SKM-1 (cell line): ENCODE measurements at regions not wholly inside any gene's neighbourhood (a gene's known extent, or its start where the extent isn't known, plus 50 kb on each side); places are given as distances from the start of the nearest gene placed in this dataset.
"Not testable (repeated sequence)": the region's sequence is repeated elsewhere in the genome, so short reads cannot be mapped to it uniquely, and the experiment has no call there.

ENCODE experiments used
- DNase-seq: peaks from one replicate; lab custom pipeline; 2025; ENCODE audit not compliant: unreplicated experiment; lab: John Stamatoyannopoulos, UW

DNA sequence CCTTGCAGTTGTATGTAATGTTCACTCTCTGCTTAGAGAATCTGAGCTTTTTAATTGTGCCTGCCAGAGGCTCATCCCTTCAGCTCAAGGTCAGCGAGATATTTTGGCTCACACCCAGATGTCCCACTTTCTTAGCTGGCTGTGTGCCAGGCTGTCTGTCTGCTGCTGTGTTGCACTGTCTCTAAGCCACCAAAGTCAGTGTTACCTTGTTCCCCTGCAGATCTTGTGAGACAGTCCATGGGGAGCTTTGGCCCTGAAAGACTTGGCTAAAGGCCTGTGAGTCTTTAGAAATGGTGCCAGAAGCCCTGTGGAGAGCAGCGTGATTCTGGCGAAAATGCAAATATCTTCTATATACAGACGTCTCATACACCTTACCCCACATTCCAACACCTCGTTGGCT, 293.7 kb downstream of the TTC6 start:
- no peak for DNase-seq

DNA sequence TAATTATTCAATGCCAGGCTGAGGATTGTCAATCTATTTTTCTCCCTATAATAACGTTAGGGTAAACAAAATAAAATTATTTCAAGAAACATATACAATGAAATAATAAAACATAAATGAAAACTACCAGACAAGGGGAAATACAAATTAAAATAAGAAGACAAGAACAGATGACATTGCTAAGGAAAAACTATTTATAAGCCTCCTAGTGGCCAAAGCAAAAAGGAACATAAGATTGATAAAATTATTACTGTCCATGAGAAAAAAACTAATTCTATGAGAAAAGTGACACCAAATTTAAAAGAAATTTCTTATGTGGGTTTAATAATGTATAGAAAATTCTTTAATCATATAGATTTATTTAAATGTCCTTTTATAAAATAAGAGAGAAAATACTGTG, 294.7 kb downstream of the TTC6 start:
- no peak for DNase-seq

DNA sequence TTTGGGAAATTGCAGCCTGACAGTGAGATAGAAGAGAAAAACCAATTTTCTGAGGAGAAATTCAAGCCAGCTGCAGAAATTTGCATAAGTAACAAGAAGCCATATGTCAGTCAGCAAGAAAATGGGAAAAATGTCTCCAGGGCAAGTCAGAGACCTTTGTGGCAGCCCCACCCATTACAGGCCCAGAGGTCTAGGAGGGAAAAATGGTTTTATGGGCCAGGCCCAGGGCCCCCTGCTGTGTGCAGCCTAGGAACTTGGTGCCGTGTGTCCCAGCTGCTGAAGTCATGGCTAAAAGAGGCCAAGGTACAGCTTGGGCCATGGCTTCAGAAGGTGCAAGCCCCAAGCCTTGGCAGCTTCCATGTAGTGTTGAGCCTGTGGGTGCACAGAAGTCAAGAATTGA, 296.1 kb downstream of the TTC6 start:
- DNase-seq, result not testable (repeated sequence)

DNA sequence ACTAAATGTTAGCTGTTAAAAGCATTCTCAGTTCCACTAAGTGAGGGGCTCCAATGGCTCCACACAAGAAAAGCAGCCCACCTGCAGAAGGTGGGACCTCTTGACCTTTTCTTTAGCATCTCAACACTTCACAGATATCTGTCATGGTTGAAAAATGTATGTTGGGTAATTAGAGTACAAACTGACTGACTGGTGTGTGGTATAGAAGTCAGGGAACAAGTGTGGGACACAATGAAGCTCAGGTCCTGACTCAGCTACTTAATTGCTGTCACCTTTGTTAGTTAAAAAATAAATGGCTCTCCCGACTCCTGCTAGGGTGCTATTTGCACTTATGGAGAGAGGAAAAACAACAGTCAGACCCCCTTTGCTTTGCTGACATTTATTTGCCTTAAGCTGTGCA, 299.0 kb downstream of the TTC6 start:
- DNase-seq, result no peak

DNA sequence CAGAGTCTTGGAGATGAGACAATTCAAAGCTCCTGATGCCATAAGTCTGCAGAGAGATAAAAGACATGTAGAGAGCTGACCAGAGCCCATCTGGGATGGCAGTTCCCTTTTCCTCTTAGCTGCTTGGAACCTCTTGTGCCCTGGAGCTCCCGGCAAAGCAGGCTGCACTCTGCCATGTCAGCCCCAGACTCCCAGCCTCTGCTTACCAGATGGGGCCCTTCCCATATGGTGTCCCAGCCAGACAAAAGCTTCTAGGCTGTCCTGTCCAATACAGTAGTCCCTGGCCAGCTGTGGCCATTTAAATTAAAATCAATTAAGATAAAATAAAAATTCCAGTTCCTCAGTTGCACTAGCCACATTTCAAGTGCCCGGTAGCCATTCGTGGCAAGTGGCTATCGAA, 303.9 kb downstream of the TTC6 start:
- DNase-seq, result no peak

DNA sequence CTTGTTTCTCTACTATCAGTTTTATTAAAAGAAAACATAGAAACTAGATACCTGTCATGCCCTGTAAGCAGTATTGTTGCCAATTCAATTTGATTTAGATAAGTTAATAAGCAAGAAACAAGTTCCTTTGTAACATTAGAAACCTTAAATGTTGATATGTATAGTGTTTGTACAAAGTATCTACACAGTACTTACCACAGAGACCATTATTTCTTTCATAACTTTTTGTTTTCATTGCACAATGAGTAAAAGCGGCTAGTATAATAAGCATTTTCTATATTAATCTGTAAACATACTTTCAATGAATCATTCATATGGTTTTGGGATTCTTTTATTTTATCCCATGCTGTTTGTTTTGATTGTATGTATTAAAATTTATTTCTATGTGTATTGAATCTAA, 305.1 kb downstream of the TTC6 start:
- DNase-seq, result no peak

DNA sequence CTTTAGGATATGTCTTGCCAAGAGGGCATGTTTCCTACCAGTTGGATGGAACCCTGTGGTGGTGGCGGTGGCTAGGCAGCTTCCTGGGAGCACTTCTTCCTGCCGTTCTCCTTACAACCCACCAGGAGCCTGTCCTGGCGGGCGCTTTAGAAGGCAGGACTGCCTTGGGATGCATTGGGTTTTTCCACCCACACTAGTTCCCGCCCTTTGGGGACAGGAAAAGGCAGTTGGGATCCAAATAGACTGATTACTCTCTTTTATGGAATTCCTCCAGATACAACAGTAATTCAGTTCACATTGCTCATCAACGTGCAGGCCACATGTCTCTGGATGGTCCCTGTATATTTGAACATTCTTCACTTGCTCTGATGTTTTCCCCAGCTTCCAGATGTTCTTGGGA, 305.7 kb upstream of the SSTR1 start:
- DNase-seq, result no peak

DNA sequence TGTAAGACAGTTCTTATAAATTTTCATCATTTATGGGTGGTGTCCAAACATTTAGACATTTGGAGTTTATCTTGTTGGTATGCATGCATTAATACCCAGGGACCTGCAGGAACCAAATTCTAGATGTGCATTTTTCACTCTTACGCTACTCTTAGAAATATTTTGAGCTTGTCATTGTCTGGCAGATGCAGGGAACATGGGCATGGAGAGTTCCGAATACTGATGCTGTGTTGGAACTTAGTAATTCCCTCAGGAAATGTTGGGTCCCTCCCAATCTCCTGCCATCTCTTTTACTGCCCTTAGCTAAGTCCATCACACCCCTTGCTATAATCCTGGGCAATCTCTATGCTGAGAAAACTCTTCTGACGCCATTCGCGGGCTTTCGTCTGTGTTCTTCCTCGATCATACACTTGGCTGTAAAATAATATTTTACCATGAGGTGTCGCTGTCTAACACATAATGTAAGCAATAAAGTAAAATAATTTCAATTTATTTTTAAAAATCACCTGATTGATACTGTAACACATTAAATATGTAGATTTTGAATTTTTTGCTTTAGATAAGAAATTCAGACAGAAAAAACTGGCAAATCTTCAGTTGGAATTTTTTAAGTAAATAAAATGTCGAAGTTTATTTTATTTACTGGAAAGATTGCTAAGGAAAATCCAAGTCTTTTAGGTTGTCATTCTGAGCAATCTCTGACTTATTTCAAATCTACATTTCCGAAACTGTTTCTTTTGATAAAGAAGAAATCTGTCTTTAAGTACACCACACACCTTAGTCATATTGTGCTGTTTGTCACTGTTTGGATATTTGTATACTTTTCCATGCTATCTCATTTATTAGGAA, 304.1 kb upstream of the SSTR1 start:
- DNase-seq, result no peak

DNA sequence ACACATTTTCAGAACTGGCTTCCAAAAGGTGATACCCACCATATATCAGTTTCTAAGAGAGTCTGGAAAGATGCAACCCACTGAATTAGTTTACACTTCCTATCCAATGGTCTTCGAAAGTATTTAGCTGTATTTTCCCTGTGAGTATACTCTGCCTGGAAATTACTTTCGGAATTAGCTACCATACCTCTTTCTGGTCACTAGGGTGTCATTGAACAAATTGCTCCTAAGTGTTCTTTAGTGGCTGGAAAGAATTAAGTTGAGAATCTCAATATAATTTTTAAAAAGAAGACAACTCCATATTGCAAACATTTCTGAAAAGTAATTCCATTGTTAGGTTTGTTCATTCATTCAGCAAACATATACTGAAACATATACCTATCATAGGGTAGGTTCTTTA, 283.1 kb upstream of the SSTR1 start:
- DNase-seq, result no peak

DNA sequence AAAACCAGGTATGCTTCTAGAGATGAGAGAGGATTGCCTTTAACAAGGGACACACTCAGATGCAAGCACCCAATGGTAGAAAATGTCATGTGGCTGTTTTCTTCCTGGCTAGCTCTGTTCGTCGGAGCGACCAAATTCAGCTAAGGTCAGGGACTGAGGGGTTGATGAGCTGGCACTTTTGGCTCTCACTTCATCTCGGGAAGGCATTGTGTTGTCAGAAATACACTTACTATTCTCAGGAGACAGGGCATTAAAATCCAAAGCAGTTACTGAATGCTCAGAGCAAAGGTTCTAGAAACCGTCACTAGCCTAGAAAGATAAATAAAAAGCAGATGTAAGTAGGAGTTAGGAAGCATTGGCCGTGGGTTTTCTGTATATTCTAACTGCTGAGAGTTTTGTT, 275.7 kb upstream of the SSTR1 start:
- DNase-seq, result no peak

DNA sequence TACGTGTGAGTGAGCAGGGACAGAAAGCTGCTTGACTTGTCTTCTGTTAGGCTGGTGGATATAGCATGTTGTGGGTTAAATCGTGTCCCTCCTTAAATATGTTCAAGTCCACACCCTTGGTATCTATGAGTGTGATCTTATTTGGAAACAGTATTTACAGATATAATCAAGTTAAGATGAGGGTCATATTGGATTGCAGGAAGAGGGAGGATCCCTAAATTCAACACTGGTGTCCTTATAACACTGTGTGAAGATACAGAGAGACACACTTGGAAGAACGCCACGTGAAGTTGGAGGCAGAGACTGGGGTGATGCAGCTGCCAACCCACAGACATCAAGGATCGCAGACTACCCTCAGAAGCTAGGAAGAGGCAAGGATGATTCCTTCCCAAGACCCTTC, 275.2 kb upstream of the SSTR1 start:
- DNase-seq, result no peak

DNA sequence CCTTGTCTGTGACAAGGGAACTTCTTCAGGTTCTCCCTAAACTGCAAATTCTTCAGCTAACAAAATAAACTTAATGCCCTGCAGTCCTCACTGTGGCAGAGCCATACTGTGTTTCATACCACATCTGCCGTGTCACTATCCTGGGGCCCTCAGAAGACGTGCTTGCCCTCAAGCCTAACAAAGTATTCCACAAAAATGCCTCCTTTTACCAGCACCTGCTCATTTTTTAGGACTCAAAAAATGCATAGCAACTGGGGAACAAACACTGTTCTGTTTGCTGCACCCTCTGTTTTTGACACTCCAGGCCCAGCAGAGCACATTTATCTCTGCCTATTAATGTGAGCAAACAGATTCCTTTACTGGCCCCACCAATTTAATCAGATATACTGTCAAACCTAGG, 270.7 kb upstream of the SSTR1 start:
- no peak for DNase-seq

DNA sequence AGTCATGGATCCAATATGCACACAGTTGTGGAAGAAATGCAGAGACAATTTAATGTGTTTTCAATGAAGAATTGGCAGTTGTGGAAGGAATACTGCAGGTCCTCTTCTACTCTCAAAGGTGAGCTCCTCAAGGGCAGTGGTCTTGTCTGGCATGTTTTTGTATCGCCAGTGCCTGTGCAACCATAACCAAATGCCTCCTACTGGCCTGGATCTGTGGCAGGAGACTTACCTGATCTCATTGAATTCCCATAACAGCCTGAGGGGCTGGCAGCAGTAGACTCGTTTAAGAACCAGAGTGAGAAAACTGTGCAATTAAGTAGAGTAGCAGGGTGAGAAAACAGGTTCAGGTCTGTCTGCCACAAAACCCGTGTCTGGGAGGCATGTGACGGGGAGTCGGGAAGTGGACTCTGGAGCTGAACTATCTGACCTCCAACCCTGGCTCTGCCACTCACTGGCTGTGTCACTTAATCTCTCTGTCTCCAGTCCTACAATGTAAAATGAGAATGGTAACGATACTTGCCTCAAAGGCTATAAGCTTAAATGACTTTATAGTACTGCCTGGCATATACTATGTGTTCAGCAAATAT, 268.2 kb upstream of the SSTR1 start:
- no peak for DNase-seq

DNA sequence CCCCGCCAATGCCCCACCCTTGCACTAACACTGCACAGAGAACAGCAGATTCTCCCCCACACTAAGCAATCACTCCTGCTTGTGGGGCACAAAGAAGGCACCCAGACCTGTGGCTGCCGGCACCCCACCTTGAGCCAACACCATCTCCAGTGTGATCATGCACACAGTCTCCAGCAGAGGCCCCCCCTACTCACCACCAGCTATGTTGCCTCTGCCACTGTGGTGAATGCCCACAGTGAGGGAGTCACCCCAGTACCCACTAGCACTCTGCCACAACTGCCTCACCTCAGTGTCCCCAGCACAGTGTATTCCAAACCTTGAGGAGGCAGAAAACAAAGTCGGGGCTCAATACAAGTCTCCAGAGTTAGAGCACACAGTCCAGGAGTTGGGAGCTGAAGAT, 261.7 kb upstream of the SSTR1 start:
- DNase-seq, result no peak

DNA sequence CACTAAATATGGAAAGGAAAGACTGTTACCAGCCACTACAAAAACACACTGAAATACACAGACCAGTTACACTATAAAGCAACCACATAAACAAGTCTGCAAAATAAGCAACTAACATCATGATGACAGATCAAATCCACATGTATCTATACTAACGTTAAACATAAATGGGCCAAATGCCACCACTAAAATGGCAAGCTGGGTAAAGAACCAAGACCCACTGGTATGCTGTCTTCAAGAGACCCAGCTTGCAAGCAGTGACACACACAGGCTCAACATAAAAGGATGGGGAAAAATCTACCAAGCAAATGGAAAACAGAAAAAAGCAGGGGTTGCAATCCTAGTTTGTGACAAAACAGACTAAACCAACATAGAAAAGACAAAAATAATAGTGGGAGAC, 260.9 kb upstream of the SSTR1 start:
- no peak for DNase-seq

DNA sequence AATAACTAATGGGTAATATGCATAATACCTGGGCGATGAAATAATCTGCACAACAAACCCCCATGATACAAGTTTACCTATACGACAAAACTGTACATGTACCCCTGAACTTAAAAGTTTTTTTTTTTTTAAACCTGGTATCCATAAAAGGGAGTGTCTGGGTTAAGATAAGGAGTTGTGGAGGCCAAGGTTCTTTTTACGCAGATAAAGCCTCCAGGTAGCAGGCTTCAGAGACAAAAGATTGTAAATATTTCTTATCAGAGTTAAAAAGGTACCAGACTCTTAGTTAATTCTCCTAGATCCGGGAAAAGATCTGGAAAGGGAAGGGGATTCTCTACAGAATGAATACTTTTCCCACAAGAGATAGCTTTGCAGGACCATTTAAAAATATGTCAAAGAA, 259.4 kb upstream of the SSTR1 start:
- DNase-seq, result no peak

DNA sequence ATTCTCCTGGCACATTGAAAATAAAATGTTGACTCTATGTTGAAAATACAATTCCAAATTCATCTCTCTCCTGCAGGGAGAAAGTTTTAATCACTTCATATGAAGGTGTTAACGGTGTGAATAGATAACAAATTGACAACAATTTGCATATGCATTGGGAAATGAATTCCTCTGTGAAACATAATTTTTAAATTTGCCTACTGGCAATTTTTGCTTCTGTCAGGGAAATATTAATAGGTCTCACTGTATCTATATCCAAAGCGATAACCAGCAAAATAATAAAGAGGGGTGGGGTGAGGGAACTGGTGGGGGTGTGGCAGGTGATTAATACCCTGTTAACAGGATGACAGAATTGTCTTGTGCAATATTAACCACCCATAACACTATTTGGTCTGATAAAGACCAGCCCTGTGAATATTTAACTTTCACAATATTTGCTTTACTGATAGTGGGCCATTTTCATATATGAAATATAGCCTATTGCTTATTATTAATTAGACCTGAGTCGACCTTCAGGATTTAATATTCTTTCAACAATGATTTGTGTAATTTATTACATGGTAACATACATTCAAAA, 239.0 kb upstream of the SSTR1 start:
- no peak for DNase-seq

DNA sequence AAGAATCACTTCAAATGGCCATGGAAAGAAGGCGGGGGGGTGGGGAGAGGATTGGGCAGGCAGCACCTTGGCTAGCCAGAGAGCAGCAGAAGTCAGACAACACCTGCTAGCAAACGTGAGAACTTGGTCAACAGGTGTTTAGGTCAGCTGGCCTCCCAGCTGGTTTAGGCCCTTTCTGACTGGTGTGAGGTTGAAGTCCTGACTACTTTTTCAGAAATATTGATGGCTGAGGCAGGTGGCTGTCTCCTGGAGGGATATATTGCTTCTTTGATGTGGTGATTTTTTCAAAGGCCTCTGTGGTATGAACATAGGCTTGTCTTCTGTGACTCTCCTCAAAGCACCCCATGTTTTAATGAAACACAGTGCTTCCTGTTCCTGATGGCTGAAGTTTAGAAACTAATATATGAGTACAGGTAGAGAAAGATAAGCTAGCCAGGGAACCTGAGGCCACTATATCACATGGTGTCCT, 238.2 kb upstream of the SSTR1 start:
- DNase-seq, result no peak

DNA sequence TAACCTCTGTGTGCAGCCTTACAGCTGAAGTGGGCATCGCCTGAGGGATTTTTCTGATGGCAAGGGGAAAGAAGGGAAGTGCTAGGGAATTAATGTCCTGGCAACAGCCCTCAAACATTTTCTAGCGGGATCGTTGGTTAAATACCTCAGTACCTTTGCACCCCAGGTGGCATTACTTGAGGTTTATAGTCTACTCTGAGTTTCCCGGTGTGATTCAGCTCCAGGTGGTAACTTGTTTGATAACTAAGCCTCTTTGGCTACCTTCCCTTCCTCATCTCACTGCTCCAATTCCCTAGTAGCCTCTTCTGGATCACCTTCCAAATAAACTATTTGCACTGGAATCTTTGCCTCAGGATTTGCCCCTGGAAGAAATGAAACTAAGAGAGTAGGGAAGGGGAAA, 237.0 kb upstream of the SSTR1 start:
- no peak for DNase-seq

DNA sequence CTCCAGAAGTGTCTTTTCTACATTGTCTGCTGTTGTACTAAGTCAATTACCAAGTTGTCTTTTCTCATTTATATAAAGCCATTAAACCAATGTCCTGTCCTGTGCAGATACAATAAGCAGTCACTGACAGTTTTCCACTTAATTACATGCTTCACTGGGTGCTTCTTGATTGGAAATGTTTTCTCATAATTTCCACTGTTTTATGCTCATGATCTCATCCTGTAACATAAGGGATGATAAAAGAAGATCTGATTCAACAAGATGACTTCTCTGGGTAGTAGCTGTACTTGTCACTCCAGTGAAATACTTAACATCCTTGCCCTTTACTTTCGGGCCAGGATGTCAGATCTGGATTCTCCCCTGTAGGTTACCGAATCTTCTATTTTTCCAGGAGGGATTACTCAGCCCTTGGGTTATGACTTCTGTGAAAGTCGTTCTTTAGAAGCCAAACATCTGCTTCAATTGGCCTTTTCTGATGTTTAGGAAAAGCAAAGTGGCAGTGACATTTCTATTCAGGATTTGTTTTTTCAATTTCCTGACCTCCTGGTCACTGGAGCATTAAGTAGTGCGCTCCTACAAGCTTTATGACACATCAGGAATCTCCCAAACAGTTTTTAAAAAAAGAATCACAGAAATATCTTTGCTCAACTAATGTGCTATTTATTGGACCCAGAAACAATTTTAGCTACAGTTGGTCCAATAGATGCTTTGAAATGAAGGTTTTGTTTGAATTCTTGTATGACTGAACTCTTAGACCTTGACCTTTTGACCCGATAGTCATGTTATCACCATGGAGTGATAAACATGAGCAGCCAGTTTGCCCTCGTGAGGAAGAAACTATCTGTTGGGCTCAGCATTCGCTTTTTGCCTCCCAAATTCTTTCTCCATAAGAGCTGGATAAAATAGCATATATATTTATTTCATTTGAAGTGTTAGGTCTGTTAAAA, 234.5 kb upstream of the SSTR1 start:
- DNase-seq, result no peak

DNA sequence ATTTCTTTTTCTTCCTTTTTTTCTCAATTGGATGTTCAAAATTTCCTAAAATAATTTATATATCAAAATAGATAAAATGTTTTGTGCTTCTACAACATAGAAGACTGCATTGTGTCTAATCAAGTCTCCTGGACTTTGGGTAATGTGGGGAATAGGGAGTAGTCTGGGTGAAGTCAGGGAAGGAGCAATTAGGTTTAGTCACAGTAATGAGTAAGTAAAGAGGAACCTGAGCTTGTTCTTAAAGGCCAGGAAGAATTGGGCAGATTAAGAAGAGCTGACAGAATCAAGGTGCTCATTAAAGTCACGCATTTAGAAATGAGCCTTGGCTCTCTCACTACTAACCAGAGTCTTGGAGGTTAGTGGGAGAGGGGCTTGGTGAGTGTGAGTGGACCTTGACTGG, 233.3 kb upstream of the SSTR1 start:
- no peak for DNase-seq
